AG04449 (cell line): ENCODE measurements at regions not wholly inside any gene's neighbourhood (a gene's known extent, or its start where the extent isn't known, plus 50 kb on each side); places are given as distances from the start of the nearest gene placed in this dataset.

Source experiments
- CTCF ChIA-PET: fragments of 350-600 bp; formaldehyde crosslinking; extraction: SDS; loops from one replicate; lab custom pipeline; 2021; ENCODE audit warnings: antibody characterized with exemption; lab: Yijun Ruan, JAX
- POLR2A ChIA-PET: fragments of 400-600, 350-600 bp; formaldehyde crosslinking; extraction: SDS; loops from one replicate; lab custom pipeline; 2020; ENCODE audit warnings: antibody characterized with exemption, inconsistent platforms; lab: Yijun Ruan, JAX
- DNase-seq: peaks from one replicate; pipeline ENCODE4 v3.0.0-alpha.2; 2010; ENCODE audit warnings: low read depth, low spot score
- H3K4me3 ChIP-seq: 2 replicates; pipeline ENCODE4 v1.5.1; 2011; ENCODE audit warnings: low read depth, mild to moderate bottlenecking, control low read depth, low read length
- TF ChIP-seq, protein P1 (sequence below): IDR thresholded peaks from one replicate; pipeline ENCODE4 v1.5.1; 2011; ENCODE audit warnings: mild to moderate bottlenecking, moderate library complexity, low read length, control low read depth, inconsistent platforms; ENCODE audit not compliant: insufficient read depth; ENCODE audit errors: missing control alignments

DNA sequence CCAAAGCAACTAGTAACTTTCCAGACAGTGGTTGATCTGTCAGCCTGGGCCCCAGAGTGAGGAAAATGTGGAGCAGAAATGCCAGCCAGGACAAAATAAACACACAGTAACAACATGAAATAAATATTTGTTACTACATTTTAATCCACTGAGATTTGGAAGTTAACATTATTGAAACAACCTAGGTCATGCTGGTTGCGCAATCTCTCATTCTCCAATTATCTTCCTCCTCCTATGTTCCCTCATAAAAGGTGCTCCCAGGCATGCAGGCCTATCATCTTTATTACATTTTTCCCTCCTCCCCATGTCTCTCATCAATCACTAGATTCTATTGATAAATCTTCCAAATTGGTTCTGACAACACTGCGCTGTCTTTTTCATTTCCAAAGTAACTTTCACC is 363.1 kb downstream of the HINT1 start:
- POLR2A ChIA-PET = no interaction called here
- TF ChIP-seq, protein P1, sequence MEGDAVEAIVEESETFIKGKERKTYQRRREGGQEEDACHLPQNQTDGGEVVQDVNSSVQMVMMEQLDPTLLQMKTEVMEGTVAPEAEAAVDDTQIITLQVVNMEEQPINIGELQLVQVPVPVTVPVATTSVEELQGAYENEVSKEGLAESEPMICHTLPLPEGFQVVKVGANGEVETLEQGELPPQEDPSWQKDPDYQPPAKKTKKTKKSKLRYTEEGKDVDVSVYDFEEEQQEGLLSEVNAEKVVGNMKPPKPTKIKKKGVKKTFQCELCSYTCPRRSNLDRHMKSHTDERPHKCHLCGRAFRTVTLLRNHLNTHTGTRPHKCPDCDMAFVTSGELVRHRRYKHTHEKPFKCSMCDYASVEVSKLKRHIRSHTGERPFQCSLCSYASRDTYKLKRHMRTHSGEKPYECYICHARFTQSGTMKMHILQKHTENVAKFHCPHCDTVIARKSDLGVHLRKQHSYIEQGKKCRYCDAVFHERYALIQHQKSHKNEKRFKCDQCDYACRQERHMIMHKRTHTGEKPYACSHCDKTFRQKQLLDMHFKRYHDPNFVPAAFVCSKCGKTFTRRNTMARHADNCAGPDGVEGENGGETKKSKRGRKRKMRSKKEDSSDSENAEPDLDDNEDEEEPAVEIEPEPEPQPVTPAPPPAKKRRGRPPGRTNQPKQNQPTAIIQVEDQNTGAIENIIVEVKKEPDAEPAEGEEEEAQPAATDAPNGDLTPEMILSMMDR = no peak
- H3K4me3 ChIP-seq = no peak overlapping the region
- CTCF ChIA-PET = no interaction called here
- no peak for DNase-seq

DNA sequence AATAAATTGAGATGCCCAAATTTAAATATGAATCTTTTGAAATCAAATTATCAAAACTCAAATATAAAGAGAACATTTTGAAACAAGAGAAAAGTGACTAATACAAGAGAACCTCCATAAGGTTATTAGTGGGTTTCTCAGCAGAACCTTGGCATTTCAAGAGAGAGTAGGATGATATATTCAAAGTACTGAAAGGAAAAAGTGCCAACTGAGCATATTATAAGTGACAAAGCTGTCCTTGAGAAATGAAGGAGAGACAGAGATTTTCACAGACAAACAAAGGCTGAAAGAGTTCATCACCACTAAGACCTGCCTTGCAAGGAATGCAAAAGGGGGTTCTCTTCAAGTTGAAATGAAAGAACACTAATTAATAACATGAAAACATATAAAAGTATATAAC is 366.0 kb downstream of the HINT1 start:
- CTCF ChIA-PET = no interaction called here
- POLR2A ChIA-PET = no interaction called here
- DNase-seq = no peak
- no peak overlapping the region for H3K4me3 ChIP-seq
- TF ChIP-seq, protein P1 = no peak

DNA sequence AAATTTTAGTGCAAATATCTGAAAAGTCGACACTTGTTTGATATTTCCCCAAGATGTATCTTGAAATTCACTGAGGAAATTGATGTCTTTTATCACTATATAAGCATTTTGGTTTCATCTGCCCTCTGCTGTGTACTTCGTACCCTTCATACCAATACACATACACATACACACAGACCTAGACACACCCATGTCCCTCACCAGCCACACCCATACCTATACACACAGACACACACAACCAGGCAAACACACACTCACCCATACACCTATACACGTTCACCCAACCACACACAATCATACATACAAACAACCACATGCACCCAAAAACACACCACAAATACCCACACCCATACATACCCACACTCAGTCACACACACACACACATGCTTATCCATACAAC is 367.8 kb downstream of the HINT1 start:
- CTCF ChIA-PET = no interaction called here
- TF ChIP-seq, protein P1 = no peak
- H3K4me3 ChIP-seq = no peak overlapping the region
- POLR2A ChIA-PET = no interaction called here
- DNase-seq = no peak

DNA sequence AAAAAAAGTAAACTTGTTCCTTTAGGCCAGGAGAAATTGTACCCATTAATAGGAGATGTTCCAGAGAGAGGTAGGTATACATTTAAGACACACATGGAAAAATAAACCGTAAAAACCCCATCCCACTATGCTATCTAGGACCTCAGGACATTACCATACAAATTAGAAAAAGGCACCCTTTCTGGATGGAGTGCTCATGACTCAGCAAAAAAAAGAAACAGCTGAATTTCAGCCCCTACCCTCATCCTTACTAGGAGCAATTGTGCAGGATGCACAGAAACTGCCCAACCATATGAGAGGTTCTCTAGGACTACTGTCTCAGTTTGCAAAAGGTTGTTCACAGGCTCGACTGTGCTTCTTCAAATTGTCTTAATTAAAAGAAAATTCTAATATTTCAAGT is 368.2 kb downstream of the HINT1 start:
- H3K4me3 ChIP-seq = no peak overlapping the region
- POLR2A ChIA-PET = no interaction called here
- DNase-seq = no peak
- CTCF ChIA-PET = no interaction called here
- TF ChIP-seq, protein P1 = no peak

DNA sequence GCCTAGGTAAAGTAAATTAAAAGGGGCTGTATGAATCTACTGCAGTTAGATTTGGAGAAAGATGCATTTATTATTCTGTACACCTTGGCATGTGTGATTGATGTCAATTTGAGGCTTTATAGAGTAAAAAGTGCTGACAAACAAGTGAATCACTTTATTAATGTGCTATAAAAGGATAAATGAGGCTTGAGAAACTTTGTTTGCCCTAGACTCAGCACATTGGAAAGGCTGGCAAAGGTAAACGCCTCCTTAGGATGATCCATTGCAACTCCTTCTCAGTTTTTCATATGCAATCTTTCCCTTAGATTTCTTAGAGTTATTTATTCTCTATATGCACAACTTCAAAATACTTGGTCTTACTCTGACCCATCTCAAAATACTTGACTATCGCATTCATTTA is 369.0 kb downstream of the HINT1 start:
- ChIA-PET POLR2A (no interaction called here), CTCF (no interaction called here)
- TF ChIP-seq, protein P1 = no peak
- DNase-seq = no peak
- no peak overlapping the region for H3K4me3 ChIP-seq

DNA sequence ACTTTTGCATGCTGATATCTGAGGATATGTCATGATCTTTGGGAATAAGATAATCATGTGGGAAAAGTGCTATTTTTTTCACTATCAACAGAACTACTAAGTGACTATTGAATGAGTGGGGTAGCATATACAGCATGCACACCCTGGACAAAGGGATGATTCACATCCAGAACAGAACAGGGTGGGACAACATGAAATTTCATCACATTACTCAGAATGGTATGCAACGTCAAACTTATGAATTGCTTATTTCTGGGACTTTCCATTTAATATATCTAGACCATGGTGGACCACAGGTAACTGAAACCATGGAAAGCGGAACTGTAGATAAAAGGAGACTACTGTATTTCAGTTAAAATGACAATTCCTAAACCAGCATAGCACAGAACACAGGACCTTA is 370.0 kb downstream of the HINT1 start:
- TF ChIP-seq, protein P1 = no peak
- ChIA-PET CTCF (no interaction called here), POLR2A (no interaction called here)
- no peak for DNase-seq
- no peak overlapping the region for H3K4me3 ChIP-seq
